HUDEP-2 (cell line): ENCODE measurements at regions not wholly inside any gene's neighbourhood (a gene's known extent, or its start where the extent isn't known, plus 50 kb on each side); places are given as distances from the start of the nearest gene placed in this dataset.

Experiments used
- DNase-seq, 76 experiments: peaks; one replicate each; lab custom pipeline; 2025; ENCODE audit not compliant: unreplicated experiment in 76 of 76; lab: John Stamatoyannopoulos, UW

- no peak for DNase-seq
Observed at GRCh38 chr1:221335161-221336101, 406.5 kb downstream of the DUSP10 start.

DNA sequence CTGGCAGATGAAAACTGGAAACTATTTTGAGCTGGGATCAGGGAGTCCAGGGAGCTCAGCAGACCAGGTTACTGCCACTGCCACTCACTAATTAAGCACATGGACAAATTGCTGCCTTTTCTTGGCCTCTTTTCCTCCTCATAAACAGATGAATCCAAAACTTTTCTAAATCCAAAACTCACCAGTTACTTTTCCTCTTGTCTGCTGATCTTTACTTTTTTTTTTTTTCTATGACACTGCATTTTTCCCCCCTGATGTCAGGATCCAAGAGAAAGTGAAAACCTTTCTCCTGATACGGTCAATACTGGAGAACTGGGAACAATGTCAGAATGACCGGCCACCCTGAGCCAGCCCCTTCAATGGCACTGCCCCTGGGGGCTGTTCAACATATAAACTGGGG is 405.8 kb downstream of the DUSP10 start:
- DNase-seq: no peak

- DNase-seq: no peak
Observed at GRCh38 chr1:221337106-221337505, 404.8 kb downstream of the DUSP10 start.

DNA sequence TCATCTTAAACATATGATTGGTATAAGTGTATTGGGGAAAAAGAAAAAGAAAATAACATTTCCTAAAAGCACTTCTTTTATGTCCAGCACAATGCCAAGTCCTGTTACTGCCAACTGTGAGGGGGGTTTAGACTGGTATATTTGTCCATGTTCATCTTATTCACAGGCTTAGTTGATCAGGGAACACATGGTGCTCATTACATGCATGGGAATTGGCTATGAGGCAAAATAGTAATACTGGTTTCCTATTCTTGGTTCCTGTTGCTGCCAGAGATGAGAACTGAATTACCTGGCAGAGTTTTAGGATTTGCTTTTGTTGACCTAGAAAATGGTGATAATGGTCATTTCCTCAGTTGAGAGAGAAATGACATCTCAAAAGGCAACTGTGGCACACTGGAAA is 398.8 kb downstream of the DUSP10 start:
- no peak for DNase-seq

- DNase-seq: no peak
Observed at GRCh38 chr1:221343607-221344006, 398.3 kb downstream of the DUSP10 start.

GRCh38 chr1:221344693-221345092 is 397.2 kb downstream of the DUSP10 start:
- no peak for DNase-seq

DNA sequence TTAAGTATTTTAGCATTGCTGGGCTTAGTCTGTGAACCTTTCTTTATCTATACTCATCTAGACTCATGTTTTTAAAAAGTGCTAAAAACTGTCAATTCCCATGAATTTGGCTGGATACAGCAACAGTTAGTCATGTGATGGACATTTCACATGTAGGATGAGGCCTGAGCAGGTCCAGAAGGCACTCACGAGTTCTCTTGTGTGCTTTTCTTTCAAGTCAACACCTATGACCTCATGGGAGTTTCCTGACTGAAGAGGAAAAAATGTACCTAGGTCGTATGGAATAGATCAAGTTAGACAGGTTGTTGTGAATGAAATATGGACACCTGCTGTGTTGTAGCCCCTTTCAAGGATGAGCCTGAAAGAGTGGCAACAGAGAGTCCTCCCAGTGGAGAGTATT is 394.2 kb downstream of the DUSP10 start:
- no peak for DNase-seq

- DNase-seq: no peak
Observed at GRCh38 chr1:221350091-221350490, 391.8 kb downstream of the DUSP10 start.

- DNase-seq: no peak
Observed at GRCh38 chr1:221356693-221357092, 385.2 kb downstream of the DUSP10 start.

- DNase-seq: no peak
Observed at GRCh38 chr1:221363039-221363438, 378.9 kb downstream of the DUSP10 start.

- DNase-seq: no peak
Observed at GRCh38 chr1:221366495-221367110, 375.3 kb downstream of the DUSP10 start.

GRCh38 chr1:221371705-221372104 is 370.2 kb downstream of the DUSP10 start:
- DNase-seq: no peak

- no peak for DNase-seq
Observed at GRCh38 chr1:221373795-221374194, 368.1 kb downstream of the DUSP10 start.

- DNase-seq: no peak
Observed at GRCh38 chr1:221376286-221376685, 365.6 kb downstream of the DUSP10 start.

- no peak for DNase-seq
Observed at GRCh38 chr1:221381910-221382623, 359.8 kb downstream of the DUSP10 start.

DNA sequence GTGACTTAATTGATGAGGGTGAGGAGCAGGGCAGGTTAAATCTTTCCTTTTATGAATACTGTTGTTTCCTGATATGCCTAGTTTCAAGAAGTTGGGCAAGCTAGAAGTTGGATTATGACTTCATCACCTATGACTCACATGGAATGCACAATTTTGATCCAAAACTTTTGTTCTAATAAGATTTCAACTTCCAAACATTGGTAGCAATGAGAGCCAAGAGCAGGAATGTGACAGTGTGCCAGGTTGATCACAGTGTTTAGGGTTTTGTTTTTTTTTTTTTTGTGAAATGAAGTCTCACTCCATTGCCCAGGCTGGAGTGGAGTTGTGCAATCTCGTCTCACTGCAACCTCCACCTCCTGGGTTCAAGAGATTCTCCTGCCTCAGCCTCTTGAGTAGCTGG is 349.4 kb downstream of the DUSP10 start:
- no peak for DNase-seq

GRCh38 chr1:221394011-221394544 is 347.8 kb downstream of the DUSP10 start:
- DNase-seq: no peak

- no peak for DNase-seq
Observed at GRCh38 chr1:221396526-221396925, 345.4 kb downstream of the DUSP10 start.

DNA sequence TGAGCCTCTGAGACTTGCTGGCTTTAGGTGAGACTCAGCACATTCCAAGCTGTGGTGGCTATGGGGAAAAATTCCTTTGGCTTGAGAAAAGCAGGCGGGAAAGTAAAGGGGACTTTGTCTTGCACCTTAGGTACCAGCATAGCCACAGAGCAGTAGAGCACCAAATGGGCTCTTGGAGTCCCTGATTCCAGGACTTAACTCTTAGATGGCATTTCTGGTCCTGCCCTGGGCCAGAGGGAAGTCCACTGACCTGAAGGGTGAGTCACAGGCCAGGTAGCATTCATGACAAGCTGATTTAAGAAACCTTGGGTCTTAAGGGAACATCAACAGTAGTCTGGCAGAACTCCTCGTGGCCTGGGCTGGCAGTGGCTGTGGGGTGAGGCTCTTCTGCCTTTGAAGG is 344.7 kb downstream of the DUSP10 start:
- no peak for DNase-seq

DNA sequence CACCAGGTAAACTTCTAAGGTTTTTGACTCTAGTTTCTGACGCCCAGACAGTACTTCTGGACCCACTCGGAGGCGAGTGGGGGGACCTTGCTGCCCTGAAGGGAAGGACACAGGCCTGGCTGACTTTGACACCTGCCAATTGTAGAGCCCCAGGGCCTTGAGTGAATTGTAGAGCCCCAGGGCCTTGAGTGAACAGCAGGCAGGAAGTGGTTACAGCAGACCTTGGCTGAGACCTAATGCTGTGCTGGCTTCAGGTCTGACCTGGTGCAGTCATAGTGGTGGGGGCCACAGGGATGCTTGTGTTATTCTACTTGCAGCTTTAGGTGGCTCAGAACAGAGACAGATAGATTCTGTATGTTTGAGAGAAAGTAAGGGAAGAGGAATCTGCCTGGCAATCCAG is 344.3 kb downstream of the DUSP10 start:
- no peak for DNase-seq

DNA sequence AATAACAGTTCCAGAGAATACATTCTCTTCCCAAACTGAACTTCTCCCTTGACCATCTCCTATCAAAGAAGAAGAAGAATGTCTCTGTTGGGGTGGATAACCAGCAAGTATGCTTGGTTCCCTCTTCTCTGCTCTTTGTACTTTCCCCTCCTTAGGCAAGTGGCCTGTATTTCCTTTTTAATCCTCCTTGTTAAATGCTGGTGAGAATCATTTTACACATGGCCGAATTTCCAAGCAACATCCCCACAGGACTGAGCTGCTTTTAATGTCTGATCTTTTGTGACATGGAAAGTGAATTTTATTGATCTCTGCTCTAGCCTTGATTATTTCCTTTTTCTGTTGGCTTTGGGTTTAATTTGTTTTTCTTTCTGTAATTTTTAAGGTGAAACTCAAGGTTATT is 336.7 kb downstream of the DUSP10 start:
- no peak for DNase-seq
